ENCODE measurements at regions not wholly inside any gene's neighbourhood (a gene's known extent, or its start where the extent isn't known, plus 50 kb on each side); places are given as distances from the start of the nearest gene placed in this dataset.

- no peak for DNase-seq (ENCODE audit: extremely low spot score)
- TF ChIP-seq POLR2A (IDR thresholded peaks at IDR 0.05; ENCODE audit: low read depth), result no peak
- TF ChIP-seq POLR2AphosphoS5 (IDR thresholded peaks at IDR 0.05), result no peak
- TF ChIP-seq EP300 (IDR thresholded peaks at IDR 0.05), result no peak
- TF ChIP-seq CTCF (IDR thresholded peaks at IDR 0.05), result no peak
- WGBS, result 90% methylated on average over 2 of the region's 2 CpGs
- Histone ChIP-seq H3K4me1 (peaks cover 0 to 6% (median 0%) of the 10 kb centered on the region in 4 donors), H3K36me3 (no peaks in the 10 kb centered on the region), H3K9me3 (no peaks in the 10 kb centered on the region), H3K4me3 (no peak overlapping the region), H3K27me3 (no peaks in the 10 kb centered on the region), H3K27ac (replicated peaks in 1 of 4) (no peak overlapping the region)
- intact Hi-C loops (cut with DNase I), result no loop called here
These were observed 69.0 kb upstream of the KAZN start for GRCh38 chr1:14529475-14529874.

DNA sequence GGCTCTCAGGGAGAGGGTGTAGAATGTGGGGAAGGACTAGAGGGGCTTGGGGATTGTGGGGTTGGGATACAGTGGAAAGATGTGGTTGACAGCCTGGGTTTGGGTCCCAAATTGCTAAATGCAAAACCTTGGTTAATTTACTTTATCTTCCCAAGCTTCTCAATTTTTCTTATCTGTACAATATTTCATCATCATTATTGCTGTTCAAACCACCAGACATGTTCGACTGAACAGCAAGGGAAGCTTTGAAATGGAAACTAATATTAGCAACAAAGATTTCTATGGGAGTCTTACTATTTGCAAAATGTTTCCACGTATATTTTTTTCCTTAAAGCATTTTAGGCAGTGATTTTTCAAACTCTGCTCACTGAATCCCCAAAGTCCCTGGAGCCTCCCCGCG, 67.0 kb upstream of the KAZN start:
- no peak overlapping the region for H3K27ac ChIP-seq (replicated peaks in 1 of 4)
- WGBS, result 88% methylated on average over 4 of the region's 4 CpGs
- no peak overlapping the region for H3K4me3 ChIP-seq
- no peaks in the 10 kb centered on the region for H3K27me3 ChIP-seq
- no peak for TF ChIP-seq EP300 (IDR thresholded peaks at IDR 0.05)
- no peak for TF ChIP-seq CTCF (IDR thresholded peaks at IDR 0.05)
- TF ChIP-seq POLR2A (IDR thresholded peaks at IDR 0.05; ENCODE audit: low read depth), result no peak
- TF ChIP-seq POLR2AphosphoS5 (IDR thresholded peaks at IDR 0.05), result no peak
- H3K9me3 ChIP-seq, result no peaks in the 10 kb centered on the region
- no peaks in the 10 kb centered on the region for H3K4me1 ChIP-seq
- no peaks in the 10 kb centered on the region for H3K36me3 ChIP-seq
- intact Hi-C loops (cut with DNase I), result no loop called here
- no peak for DNase-seq (ENCODE audit: extremely low spot score)

- TF ChIP-seq CTCF (IDR thresholded peaks at IDR 0.05) (no peak), POLR2A (IDR thresholded peaks at IDR 0.05; ENCODE audit: low read depth) (no peak), POLR2AphosphoS5 (IDR thresholded peaks at IDR 0.05) (no peak), EP300 (IDR thresholded peaks at IDR 0.05) (no peak)
- no peak for DNase-seq (ENCODE audit: extremely low spot score)
- H3K27ac ChIP-seq (replicated peaks in 1 of 4), result no peak overlapping the region
- H3K36me3 ChIP-seq, result no peaks in the 10 kb centered on the region
- no peaks in the 10 kb centered on the region for H3K9me3 ChIP-seq
- H3K4me3 ChIP-seq, result no peak overlapping the region
- H3K27me3 ChIP-seq, result no peaks in the 10 kb centered on the region
- WGBS, result 82% methylated on average over 6 of the region's 6 CpGs
- H3K4me1 ChIP-seq, result no peaks in the 10 kb centered on the region
- intact Hi-C loops (cut with DNase I), result no loop called here
These were observed 62.7 kb upstream of the KAZN start for GRCh38 chr1:14535619-14536355.

DNA sequence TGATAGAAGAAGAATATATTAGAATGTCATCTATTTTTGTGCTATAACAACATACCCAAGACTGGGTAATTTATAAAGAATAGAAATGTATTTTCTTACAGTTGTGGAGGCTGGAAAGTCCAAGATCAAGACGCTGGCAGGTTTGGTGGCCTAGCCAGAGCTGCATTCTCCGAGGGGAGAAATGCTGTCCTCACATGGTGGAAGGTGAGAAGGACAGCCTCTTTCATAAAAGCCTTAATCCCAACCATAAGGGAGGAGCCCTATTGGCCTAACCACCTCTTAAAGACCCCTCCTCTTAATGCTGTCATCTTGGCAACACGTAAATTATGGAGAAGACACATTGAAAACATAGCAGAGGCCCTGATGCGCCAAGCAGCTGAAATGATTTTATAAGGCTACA, 60.1 kb upstream of the KAZN start:
- Histone ChIP-seq H3K9me3 (no peaks in the 10 kb centered on the region), H3K27ac (replicated peaks in 1 of 4) (no peak overlapping the region), H3K4me3 (no peak overlapping the region), H3K27me3 (no peaks in the 10 kb centered on the region), H3K36me3 (no peaks in the 10 kb centered on the region), H3K4me1 (peaks cover 0 to 4% (median 0%) of the 10 kb centered on the region in 4 donors)
- TF ChIP-seq EP300 (IDR thresholded peaks at IDR 0.05) (no peak), CTCF (IDR thresholded peaks at IDR 0.05) (peak in 1 of 3 experiments; percentile 12)
- no peak for DNase-seq (ENCODE audit: extremely low spot score)
- intact Hi-C loops (cut with DNase I), result no loop called here
- WGBS, result 83% methylated on average over 4 of the region's 4 CpGs

DNA sequence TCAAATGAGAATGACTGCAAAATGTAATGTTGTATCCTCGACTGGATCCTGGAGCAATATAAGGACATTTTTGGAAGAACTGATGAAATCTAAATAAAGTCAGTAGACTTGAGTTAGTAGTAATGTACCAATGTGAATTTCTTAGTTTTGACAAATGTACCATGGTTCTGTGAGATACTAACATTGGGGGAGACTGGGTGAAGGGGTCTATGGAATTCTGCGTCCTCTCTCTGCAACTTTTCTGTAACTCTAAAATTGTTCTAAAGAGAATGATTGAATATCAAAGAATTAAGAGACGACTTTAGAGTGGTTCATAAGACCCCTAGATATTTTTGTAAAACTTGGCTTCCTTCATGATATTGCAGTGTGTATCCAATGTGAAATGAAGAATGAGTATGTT, 59.2 kb upstream of the KAZN start:
- DNase-seq (ENCODE audit: extremely low spot score), result no peak
- Histone ChIP-seq H3K9me3 (no peaks in the 10 kb centered on the region), H3K27ac (replicated peaks in 1 of 4) (no peak overlapping the region), H3K4me3 (no peak overlapping the region), H3K27me3 (no peaks in the 10 kb centered on the region), H3K4me1 (peaks cover 0 to 4% (median 0%) of the 10 kb centered on the region in 4 donors), H3K36me3 (no peaks in the 10 kb centered on the region)
- no peak for TF ChIP-seq POLR2A (IDR thresholded peaks at IDR 0.05; ENCODE audit: low read depth)
- TF ChIP-seq EP300 (IDR thresholded peaks at IDR 0.05), result no peak
- TF ChIP-seq CTCF (IDR thresholded peaks at IDR 0.05), result no peak
- no peak for TF ChIP-seq POLR2AphosphoS5 (IDR thresholded peaks at IDR 0.05)
- intact Hi-C loops (cut with DNase I), result no loop called here
- WGBS, result 94% methylated on average over 3 of the region's 3 CpGs
